ENCODE measurements at regions not wholly inside any gene's neighbourhood (a gene's known extent, or its start where the extent isn't known, plus 50 kb on each side); places are given as distances from the start of the nearest gene placed in this dataset.

DNA sequence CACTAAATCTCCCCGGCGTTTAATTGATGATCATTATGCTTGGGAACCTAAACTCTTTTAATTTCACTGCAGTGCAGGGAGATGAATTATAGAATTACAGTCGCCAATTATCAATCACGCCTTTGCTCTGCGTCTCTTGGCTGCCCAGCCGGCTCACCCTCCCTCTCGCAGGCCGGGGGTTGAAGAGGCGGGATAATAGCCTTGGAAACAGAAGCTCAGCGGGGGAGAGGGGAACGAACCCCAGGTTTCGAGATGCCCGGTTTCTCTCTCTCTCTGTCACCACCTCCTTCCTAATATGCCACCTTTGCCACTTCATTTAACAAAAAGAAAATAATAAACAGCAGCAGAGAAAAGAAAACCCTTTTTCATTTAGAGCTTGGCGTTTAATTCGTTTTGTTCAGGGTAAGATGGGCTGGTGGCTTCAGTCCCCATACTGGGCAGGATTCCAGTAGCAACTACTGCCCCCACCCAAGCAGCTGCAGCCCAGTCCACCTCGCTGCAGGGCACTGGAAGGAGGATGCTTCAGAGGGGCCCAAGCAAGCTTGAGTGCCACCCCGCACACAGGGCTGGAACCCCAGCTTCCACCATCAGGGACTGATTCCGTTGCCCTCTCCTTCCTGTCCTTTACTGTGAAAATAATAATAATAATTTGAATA lies 271.7 kb downstream of the BUD13 start:
- no peak overlapping the region for H3K4me3 ChIP-seq (ENCODE audit: low read depth, low read length)
- in situ Hi-C loops (cut with HindIII; ENCODE audit: low sequenced_read_pairs) = no loop called here
- no peak for DNase-seq (ENCODE audit: low read depth)
- TF ChIP-seq, protein P1, sequence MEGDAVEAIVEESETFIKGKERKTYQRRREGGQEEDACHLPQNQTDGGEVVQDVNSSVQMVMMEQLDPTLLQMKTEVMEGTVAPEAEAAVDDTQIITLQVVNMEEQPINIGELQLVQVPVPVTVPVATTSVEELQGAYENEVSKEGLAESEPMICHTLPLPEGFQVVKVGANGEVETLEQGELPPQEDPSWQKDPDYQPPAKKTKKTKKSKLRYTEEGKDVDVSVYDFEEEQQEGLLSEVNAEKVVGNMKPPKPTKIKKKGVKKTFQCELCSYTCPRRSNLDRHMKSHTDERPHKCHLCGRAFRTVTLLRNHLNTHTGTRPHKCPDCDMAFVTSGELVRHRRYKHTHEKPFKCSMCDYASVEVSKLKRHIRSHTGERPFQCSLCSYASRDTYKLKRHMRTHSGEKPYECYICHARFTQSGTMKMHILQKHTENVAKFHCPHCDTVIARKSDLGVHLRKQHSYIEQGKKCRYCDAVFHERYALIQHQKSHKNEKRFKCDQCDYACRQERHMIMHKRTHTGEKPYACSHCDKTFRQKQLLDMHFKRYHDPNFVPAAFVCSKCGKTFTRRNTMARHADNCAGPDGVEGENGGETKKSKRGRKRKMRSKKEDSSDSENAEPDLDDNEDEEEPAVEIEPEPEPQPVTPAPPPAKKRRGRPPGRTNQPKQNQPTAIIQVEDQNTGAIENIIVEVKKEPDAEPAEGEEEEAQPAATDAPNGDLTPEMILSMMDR (IDR thresholded peaks at IDR 0.05; ENCODE audit: low read depth, low read length, missing control alignments) = no peak

DNA sequence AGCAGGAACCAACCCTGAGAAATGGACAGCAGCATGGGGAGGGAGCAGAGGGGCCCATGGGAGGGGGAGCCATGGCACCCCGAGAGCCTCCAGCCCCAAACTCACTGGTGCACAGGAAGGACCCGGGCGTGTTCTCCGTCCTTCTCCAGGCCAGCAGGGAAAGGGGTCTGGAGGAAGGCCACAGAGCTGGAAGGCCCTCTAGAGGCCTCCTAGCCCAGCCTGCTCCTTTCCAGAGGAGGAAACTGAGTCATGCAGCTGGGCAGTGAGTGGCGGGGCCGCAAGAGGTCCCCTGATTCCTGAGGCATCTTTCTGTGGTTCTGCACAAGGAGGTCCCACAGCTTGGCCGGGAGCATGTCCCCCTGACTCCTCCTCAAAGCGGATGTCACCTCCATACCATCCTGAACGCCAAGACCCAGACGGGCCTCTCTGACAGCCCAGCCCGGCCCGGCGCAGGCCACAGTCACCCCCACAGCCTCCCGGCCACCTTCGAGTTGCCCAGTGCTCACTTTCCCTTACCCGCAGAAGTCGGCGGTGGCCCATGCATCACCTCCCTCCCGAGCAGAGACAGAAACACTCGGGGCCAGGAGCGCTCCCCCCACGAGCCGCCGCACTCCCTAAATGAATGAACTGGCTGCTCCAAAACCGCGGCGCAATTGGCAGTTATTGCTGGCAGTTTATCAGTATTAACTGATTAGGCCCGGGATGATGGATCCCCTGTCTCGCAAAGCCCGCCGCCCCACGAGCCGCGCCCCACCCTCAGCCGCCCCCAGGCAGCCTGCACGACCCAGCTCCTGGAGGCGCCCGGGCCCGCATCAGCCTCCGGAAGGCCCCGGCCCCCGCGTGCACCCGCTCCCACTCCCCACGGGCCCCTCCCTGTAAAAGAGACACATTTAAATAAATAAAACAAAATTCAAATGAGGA lies 272.5 kb downstream of the BUD13 start:
- in situ Hi-C loops (cut with HindIII; ENCODE audit: low sequenced_read_pairs) = no loop called here
- no peak overlapping the region for H3K4me3 ChIP-seq (ENCODE audit: low read depth, low read length)
- DNase-seq (ENCODE audit: low read depth) = no peak
- TF ChIP-seq, protein P1 (IDR thresholded peaks at IDR 0.05; ENCODE audit: low read depth, low read length, missing control alignments) = no peak

DNA sequence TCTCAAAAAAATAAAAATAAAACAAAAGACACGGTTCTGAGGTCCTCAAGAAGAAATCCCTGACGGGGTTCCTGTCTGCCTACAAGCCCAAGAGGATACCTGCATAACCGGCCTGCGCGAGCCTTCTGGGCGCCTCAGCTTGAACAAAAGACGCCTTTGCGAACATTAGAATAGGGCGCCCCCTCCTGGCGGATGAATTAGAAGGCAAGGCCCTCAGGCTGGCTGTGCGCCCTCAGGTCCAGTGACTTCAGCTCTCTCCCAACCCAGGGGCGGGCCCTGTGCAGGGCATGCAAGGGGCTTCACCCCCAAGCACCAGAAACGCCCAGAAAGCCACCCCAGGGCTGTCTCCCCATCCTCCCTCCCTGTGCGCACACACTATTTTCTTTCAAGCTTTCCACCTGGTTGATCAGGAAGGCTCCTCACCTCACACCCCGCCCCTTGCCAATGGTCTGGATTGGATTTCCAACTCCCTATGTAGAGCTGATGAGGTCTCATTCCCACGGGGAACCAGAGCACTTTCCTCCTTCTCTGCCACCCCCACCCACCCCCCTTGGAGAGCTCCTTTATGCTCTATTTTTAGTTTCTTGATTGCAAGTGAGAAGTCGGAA lies 273.3 kb downstream of the BUD13 start:
- TF ChIP-seq, protein P1 (IDR thresholded peaks at IDR 0.05; ENCODE audit: low read depth, low read length, missing control alignments) = peak; percentile 46
- no peak for DNase-seq (ENCODE audit: low read depth)
- in situ Hi-C loops (cut with HindIII; ENCODE audit: low sequenced_read_pairs) = no loop called here
- no peak overlapping the region for H3K4me3 ChIP-seq (ENCODE audit: low read depth, low read length)

DNA sequence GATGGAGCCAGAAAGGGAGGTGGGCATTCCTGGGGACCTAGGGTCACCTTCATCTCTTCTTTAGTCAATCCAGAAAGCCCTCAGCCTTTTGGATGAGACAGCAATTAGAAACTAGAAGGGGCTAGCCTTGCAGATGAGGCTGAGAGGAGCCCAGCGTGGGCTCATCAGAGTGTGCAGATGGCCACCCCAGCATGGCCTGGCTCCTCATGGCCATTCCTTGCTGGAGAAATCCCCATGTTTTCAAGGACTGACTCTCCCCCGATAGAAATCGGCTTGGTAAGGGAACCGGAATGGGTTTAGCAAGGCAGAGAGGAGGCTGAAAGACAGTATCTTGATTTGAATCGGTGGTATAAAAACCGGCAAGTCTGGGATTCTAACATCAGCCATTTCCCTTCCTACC lies 274.6 kb downstream of the BUD13 start:
- no peak for DNase-seq (ENCODE audit: low read depth)
- in situ Hi-C loops (cut with HindIII; ENCODE audit: low sequenced_read_pairs) = no loop called here
- TF ChIP-seq, protein P1 (IDR thresholded peaks at IDR 0.05; ENCODE audit: low read depth, low read length, missing control alignments) = no peak
- no peak overlapping the region for H3K4me3 ChIP-seq (ENCODE audit: low read depth, low read length)

DNA sequence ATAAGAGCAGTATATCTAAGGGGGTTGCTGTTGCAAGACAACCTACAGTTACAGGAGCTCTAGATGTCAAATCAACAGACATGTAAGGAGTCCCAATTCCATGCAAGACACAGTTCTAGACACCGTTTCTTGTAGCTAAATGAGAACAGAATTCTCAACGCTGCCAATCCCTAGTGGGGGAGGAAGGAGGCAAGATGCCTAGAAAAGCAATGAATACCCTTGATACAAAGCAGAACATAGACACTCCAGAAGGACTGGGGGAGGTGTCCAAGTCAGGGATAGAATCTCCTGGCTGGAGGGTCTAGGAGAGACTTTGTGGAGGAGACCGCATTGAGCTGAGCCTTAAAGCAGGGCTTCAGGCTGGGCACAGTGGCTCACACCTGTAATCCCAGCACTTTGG lies 280.2 kb downstream of the BUD13 start:
- in situ Hi-C loops (cut with HindIII; ENCODE audit: low sequenced_read_pairs) = no loop called here
- TF ChIP-seq, protein P1 (IDR thresholded peaks at IDR 0.05; ENCODE audit: low read depth, low read length, missing control alignments) = no peak
- DNase-seq (ENCODE audit: low read depth) = no peak
- no peak overlapping the region for H3K4me3 ChIP-seq (ENCODE audit: low read depth, low read length)

DNA sequence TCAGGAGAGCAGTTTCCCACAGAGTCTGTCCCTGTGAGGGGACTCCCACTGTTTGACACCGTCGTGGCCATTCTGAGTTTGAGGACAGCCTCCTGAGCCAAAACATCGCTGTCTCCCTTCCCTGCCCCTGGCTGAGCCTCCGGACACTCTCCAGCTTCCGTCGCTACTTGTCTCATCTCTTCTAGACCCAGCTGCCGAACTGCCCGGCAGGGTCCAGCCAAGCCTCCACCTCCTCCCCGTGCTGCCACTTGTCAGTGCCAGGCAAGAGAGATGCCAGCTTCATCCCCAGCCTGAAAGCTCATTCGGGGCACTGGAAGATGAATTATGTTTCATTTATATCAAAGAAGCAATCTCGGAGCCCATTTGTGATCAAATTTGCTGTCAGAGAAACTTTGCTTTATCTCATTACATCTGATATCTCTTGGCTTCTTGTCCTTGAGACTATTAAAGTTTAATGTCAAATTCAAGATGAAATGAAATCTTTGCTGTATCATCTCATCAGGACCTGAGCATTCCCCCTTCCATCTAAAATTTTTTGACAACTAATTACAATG lies 283.9 kb downstream of the BUD13 start:
- TF ChIP-seq, protein P1 (IDR thresholded peaks at IDR 0.05; ENCODE audit: low read depth, low read length, missing control alignments) = no peak
- H3K4me3 ChIP-seq (ENCODE audit: low read depth, low read length) = no peak overlapping the region
- in situ Hi-C loops (cut with HindIII; ENCODE audit: low sequenced_read_pairs) = no loop called here
- DNase-seq (ENCODE audit: low read depth) = no peak
